GM21423 (cell line): ENCODE measurements at regions not wholly inside any gene's neighbourhood (a gene's known extent, or its start where the extent isn't known, plus 50 kb on each side); places are given as distances from the start of the nearest gene placed in this dataset.

Source experiments
- ATAC-seq: cut with Tn5 transposase; IDR thresholded peaks from one replicate; pipeline ENCODE4 v1.9.1; 2021; ENCODE audit warnings: mild to moderate bottlenecking, moderate library complexity; ENCODE audit not compliant: unreplicated experiment

DNA sequence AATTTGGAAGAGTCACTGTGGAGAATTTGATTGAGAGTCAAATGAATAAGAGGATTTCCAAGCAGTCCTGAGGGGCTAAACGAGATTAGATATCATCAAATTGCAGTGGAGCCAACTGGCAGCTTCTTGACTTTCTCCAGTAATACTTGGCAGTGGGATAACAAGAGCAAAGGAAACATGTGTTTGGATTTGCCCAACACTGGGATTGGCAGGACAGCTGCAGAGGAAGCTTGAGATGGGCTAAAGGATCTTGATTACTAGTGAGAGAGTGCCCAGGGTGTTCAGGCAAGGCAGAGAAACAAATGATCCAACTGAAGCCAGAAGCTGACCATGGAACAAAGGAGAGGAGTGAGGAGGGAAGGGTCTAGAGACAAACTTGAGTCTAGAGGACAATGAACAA lies 356.0 kb upstream of the ISL1 start:
- no peak for ATAC-seq

GRCh38 chr5:51028394-51028793 lies 354.9 kb upstream of the ISL1 start:
- no peak for ATAC-seq

- ATAC-seq = no peak
These were observed 350.0 kb upstream of the ISL1 start for GRCh38 chr5:51033215-51033614.

- no peak for ATAC-seq
These were observed 348.9 kb upstream of the ISL1 start for GRCh38 chr5:51034222-51034901.

- ATAC-seq = no peak
These were observed 343.6 kb upstream of the ISL1 start for GRCh38 chr5:51039424-51040329.

DNA sequence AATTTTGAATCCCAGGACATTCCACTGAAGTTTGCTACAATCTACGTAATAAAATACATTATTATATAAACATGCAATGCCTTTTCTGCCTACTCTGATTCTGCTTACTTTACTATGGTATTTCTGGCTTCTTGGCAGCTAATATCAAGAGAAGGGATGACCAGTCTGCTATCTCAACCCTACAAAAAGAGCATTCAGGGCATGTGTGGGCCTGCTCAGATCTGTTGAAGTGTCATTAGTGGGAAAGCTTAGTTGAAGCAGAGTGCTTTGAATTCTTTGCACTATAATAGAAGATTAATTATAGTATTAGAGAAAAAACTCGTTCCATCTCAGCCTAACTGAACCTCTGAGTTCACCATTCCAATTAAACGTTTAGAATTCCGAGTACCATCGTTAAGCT lies 339.5 kb upstream of the ISL1 start:
- no peak for ATAC-seq

GRCh38 chr5:51047369-51047768 lies 335.9 kb upstream of the ISL1 start:
- ATAC-seq = no peak

GRCh38 chr5:51053361-51053760 lies 329.9 kb upstream of the ISL1 start:
- no peak for ATAC-seq

GRCh38 chr5:51060953-51061352 lies 322.3 kb upstream of the ISL1 start:
- ATAC-seq = no peak

DNA sequence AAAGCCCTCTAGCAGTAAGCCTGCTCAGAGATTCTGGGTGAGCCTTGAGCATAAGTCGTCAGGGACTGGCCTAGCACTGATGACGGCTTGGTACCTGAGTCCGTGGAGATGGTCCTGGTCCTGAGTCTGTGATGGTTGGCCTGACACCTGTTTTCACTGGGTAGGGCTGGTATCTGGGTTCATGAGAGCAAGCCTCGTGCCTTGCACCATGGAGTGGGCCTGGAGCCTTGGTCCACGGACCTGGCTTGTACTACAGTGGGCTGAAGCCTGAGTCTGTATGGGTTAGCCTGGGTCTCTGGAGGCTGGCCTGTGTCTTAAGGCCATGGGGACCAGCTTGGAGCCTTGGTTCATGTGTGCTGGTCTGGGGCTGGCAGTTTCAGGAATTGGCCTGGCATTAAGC lies 310.3 kb upstream of the ISL1 start:
- no peak for ATAC-seq

DNA sequence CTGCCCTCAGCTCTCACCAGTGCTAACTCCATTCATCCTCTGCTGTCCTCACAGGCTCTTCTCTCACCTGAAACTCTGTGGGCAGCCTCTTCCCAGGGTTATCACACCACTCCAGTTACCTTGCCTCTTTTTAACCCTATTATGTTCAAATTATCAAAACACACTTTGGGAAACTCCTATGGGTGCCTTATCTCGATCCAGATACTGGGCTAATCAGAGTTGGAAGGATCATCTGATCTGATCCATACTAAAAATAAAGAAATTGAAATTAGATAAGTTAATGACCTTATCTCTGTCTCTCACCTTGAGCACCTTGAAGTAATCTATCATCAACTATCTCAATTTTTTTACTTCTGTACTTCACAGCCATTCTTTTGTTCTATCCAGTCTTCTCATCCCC lies 300.5 kb upstream of the ISL1 start:
- no peak for ATAC-seq

DNA sequence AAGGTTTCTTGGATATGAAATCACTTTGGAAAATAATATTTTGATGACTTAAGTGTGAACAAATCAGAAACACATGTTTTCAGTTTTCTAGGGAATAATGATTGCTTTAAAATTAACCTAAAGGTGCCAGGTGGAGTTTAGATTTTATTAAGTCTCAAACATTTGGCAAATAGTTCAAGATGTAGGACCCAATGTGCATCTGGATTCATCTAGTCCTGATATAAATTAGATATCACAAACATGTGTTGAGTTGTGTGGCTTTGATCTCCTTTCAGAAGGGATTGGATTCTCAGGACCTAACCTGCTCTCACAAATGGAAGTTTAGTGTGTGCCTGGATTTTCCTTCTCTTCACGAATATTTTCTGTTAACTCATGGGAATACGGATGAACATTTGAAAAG lies 291.4 kb upstream of the ISL1 start:
- no peak for ATAC-seq

DNA sequence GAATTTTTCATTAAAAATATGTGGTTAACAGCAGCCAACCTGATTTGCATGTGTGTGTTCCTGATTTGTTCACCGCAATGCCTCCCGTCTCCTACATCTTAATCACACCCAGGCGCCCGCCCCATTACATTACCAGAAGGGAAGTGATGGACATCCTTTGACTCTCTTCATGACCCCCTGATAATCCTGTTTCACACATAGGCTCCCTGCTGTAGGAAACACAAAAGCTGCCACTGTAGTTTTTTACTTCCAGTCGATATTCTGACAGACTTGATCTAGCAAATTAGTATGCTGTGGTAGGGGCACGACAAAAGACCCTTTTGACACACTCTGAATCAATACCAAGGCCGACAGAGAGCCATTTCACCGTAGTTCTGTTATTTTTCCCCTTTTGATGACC lies 287.8 kb upstream of the ISL1 start:
- no peak for ATAC-seq

DNA sequence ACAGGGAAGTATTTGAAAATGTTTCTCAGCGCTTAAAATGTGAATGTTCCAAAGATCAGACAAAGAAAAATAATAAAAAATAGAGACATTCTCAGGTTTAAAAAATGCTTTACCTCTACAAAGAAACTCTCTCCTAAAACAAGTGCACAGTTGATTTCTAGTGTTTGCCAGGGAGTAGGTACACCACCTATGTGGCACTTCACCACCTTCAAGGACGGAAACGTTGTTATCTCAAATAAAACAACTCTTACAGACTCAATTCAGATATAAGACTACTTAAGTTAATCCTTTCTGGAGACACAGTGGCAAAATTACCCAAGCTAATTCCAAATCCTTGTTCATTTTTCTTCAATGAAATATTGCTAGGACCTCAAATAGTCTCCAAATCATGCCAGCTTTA lies 286.4 kb upstream of the ISL1 start:
- ATAC-seq = no peak

GRCh38 chr5:51099173-51099853 lies 283.9 kb upstream of the ISL1 start:
- ATAC-seq = no peak

DNA sequence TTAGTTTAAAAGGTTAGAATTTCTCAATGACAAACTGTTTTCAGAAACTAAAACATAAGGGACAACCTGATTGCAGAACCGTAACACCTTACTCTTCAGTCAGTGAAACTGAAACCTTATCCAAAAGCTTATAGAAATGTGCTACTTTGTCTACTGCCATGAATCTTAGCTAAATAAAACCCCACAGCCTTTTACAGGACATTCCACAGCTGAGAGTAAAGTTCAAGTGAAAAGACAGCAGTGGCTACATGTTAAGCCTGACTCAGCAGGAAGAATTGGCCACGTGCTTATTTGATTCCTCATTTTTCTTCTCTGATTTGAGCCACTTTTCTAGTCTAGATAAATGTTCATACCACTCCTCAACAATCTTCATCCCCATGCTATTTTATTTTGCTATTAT lies 278.7 kb upstream of the ISL1 start:
- no peak for ATAC-seq

DNA sequence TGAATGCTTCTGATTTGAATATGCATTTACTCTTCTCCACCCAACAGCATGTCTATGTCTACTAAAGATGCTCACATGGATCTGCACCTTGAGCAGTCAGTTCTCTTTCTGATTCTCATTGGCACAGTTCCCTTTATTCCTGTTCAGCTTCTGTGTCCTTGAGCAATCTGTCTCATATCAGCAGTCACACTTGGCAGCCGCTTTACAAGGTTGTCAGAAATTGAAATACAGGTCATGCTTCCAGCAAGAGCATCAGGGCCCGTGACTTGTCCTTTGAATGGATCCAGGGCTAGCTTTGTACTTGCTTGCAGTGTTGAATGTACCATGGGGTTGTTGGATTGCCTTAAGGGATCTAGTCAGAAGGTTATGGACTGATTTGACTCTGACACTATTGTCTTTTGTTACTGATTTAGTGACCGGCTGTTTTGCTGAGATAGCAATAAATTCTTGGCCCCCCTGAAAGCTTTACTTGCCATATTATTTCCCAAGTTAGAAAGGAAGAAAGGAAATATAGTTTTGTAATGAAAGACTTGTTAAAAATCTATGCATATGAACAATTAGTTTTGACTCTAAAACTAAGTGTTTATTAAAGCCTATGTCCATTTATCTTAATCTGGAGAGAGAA lies 273.4 kb upstream of the ISL1 start:
- no peak for ATAC-seq

GRCh38 chr5:51131266-51131665 lies 252.0 kb upstream of the ISL1 start:
- no peak for ATAC-seq

DNA sequence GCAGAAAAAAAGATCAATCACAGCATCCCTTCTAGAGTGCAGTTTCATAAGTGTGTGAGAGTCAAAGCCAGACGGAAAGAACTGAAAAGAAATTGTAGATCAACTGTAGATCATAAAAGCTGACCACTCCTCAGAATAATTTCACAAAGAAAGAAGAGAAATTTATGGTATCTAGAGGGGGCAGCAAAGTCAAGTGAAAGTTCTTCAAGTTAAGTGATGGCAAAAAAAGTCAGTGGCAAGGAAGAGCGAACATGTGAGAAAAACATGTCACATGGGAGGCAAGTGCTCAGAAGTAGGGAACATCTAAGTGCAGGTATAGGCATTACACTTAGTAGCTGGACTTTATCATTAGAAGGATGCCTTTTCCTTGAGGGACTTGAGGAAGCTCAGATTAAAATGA lies 245.1 kb upstream of the ISL1 start:
- no peak for ATAC-seq

- ATAC-seq = no peak
These were observed 234.8 kb upstream of the ISL1 start for GRCh38 chr5:51148437-51148836.

- no peak for ATAC-seq
These were observed 227.0 kb upstream of the ISL1 start for GRCh38 chr5:51156222-51156621.
